Stimulated activated CD4-positive, alpha-beta T cell treated with anti-CD3 and anti-CD28 coated beads, Interleukin-15, amount 100 ng/mL, for 24 hours (primary cell): ENCODE measurements at regions not wholly inside any gene's neighbourhood (a gene's known extent, or its start where the extent isn't known, plus 50 kb on each side); places are given as distances from the start of the nearest gene placed in this dataset.

Experiments
- DNase-seq: peaks from one replicate; pipeline ENCODE4 v3.0.0-alpha.2; 2020

DNA sequence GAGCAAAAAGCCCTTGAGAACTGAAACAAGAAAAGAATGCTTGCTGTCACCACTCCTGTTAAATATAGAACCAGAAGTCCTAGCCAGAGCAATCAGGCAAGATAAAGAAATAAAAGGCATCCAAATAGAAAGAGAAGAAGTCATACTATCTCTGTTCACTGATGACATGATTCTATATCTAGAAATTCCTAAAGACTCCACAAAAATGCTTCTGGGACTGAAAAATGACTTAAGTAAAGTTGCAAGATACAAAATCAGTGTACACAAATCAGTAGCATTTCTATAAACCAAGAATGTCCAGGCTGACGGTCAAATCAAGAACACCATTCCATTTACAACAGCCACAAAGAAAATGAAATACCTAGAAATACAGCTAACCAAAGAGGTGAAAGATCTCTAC is 552.7 kb upstream of the SLIT2 start:
- no peak for DNase-seq

DNA sequence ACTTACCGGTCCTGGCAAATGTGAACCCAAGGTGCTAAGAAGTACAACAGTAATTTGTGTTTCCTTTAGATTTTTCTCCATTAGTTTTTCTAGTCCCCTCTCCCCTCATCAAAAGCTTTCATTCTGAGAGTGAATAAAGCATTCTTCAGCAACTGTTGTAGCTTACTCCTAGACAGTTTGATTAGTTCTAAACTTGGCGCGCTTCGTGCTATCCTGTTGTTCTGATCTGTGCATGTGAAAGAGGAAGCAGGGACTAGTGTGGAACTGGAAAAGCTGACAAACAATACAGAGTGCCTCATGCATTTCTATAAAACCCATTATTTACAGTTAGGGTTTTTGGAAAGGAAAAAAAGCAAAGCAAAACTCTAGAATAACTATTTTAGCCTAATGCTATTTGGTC is 556.9 kb upstream of the SLIT2 start:
- no peak for DNase-seq

DNA sequence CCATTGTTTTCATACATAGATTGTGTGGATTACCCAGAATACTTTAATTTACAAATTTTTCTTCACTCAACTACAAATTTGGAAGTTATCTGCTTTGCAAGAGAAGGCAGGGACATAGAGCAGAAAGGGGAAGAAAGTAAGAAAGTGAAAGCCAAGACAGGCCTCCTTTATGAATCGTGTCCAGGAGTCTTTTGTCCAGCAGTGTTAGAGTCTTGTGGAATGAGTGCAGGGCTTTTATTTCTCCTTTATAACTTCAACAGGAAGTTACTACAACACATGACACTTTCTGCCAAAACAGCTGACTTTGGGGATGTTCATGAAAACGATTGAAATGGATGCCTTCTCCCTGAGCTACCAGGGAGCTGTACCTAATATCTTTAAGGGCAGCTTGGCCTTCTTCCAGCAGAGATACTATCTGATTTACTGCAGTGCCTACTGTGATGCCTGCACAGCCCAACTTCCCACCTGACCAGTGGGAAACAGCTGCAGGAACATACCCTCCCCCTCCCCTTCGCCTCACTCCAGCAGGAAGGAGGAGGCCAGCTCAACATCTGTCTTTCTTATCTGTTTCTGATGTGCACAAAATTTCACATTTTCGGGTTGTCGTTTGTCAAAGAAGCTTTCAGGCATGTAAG is 557.7 kb upstream of the SLIT2 start:
- DNase-seq, result no peak

GRCh38 chr4:19689511-19689910 is 562.2 kb upstream of the SLIT2 start:
- DNase-seq, result no peak

DNA sequence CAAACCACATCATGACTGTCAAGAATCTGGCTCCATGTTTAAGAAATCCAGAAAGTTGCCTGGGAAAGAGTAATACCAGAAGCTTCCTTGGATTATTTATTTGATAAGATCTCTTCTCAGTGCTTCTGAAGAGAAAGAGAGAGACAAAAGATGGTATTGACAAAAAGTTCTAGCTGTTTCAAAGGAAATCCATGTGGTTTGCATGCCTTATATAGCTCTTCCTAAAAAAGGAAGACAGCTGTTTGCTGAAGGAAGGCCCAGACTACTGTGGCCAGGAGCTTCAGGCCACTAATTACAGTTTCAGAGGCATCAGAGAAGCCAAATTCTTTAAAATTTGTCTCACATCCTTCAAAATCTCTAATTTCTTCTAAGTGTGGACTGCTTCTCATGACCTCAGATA is 565.2 kb upstream of the SLIT2 start:
- no peak for DNase-seq

GRCh38 chr4:19684084-19684483 is 567.6 kb upstream of the SLIT2 start:
- no peak for DNase-seq

- DNase-seq, result no peak
Observed at GRCh38 chr4:19683426-19683825, 568.3 kb upstream of the SLIT2 start.

DNA sequence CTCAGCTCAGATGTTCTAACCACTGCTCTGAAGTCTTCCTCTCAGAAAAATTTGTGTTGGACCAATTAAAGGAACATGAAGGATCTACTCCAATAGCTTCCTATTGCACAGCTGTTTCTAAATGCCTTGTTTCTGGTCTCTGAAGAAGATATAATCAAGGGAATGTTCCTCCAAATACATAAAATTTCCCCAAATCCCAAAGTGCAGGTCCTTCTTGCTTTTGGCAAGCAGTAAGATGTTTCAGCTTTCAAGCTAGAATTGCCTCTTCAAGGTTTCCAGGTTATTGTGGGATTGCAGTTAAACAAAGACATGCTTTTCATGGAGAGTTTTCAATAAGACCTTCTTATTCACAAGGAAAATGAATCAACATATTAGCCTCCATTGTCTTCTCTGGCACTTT is 574.5 kb upstream of the SLIT2 start:
- no peak for DNase-seq

GRCh38 chr4:19675172-19675811 is 576.4 kb upstream of the SLIT2 start:
- DNase-seq, result no peak

- no peak for DNase-seq
Observed at GRCh38 chr4:19659101-19659500, 592.6 kb upstream of the SLIT2 start.

- DNase-seq, result no peak
Observed at GRCh38 chr4:19657856-19658255, 593.8 kb upstream of the SLIT2 start.

DNA sequence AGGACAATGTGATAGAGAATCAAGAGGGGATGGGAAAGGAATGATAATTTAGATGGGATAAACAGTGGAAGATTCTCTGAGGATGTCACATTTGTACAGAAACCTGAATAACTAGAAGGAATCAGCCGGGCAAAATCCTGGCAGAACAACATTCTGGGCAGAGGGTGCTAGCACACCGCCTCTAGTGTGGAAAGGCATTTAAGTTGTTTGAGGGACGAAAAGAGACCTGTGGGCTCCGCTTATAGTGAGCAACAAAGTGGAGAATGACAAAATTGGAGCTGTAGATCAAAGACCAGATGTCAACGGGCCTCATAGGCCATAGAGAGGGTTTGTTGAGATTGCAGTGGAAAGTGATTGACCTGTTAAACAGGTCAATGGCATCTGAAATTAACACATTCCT is 596.0 kb upstream of the SLIT2 start:
- no peak for DNase-seq

DNA sequence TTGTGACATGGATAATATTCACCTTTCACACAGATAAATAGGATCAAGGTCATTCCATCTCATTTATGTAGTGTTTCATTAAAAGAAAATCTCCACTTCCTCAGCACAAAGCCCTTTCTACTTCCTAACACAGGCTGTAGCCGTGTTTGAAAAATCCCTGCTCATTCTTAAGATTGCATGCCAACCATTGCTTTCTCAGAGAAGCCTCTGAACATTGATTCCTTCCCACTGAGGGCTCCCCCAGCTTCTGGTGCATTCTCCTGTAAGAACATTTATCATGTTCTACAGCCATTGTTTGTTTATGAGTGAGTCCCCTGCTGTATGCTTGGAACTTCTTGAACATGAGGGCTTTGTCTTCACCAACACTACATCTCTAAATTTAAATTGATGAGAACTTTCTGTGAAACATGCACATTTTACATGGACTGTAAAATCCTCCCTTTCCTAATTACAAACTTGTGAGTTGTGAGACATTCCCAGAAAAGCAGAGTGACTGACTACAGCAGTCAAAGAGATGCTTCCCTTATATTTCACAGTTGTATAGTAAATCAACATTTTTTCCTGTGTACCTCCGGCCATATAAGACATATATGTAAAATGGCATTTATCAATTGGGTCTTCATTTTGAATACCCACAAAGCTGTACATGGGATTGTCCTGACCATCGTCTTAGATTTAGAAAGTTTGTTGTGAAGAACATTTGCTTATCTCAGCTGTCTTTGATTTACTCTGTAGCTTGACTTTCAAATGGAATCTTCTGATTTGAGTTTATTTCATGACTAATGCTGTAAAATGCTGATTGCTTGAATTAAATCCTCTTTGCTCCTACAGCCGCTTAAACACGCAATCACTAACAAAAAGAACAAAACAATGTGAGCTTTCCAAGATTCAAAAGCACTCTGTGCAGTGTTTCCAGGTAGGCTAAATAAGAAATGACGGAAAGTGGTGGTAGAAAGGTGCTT is 600.5 kb upstream of the SLIT2 start:
- DNase-seq, result no peak

- DNase-seq, result no peak
Observed at GRCh38 chr4:19645589-19645988, 606.1 kb upstream of the SLIT2 start.

- no peak for DNase-seq
Observed at GRCh38 chr4:19636451-19636850, 615.3 kb upstream of the SLIT2 start.

DNA sequence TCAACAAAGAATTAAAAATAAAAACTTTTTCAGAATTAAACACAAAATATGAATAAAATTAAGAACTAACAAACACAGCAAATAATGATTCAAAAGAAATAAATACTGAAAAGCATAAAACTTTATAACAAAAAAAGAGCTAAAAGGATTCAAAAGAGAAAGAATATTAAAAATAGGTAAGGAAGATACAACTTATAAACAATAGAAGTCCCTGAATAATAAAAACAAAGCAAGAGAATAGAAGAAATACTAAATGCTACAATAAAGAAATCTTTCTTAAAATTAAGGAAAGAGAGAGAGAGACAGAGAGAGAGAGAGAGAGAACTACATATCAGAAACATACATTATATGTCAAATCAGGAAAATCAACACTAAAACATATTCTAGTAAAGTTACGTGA is 619.9 kb upstream of the SLIT2 start:
- DNase-seq, result no peak

- DNase-seq, result no peak
Observed at GRCh38 chr4:19623866-19624265, 627.8 kb upstream of the SLIT2 start.

- DNase-seq, result no peak
Observed at GRCh38 chr4:19615086-19615689, 636.5 kb upstream of the SLIT2 start.

GRCh38 chr4:19614171-19614570 is 637.5 kb upstream of the SLIT2 start:
- DNase-seq, result no peak

- no peak for DNase-seq
Observed at GRCh38 chr4:19596342-19596741, 655.4 kb upstream of the SLIT2 start.

DNA sequence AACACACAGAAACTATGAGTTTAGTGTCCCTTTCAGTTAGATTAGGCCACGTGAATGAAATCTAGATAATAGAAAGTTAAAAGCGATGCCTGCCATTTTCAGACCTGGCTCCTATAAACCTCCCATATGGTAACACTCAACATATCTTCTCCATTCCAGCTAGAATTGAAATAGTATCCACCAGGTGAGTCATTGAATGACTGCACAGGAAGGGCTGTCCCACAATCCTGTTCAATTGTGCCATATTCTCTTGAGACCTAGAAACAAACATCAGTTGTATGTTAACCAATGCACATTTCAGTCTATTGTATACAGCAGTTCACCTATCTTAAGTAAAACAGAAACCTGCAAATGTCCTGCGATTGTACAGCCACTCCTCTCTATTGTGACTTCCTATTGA is 659.3 kb upstream of the SLIT2 start:
- DNase-seq, result no peak

DNA sequence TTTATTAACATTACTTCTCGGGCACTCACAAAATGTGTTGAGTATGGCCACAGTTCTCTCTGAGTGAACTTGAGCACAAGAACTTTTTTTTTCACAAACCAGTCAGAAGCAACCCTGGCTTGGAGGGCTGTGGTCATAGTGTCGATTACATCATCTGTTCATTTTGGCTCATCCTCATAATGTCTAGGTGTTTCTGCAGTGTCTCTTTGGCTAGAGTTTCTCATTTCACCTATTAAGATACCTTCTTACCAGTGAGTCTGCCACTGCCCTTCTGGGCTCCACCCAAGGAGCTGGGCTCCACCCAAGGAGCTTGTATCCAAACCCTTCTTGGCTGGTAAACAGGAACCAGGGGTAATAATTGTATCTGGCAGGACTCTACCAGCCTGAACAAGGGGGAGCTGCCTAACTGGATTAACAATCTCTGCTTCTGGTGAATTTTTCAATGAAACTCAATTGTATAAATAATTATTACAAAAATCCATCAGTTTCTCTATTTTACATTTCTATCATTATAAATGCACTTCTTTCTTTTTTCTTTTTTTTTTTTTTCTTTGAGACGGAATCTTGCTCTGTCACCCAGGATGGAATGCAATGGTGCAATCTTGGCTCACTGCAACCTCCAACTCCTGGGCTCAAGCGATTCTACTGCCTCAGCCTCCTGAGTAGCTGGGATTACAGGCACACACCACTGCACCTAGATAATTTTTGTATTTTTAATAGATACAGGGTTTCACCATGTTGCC is 667.7 kb upstream of the SLIT2 start:
- DNase-seq, result no peak

GRCh38 chr4:19580095-19580494 is 671.6 kb upstream of the SLIT2 start:
- no peak for DNase-seq
